Heart left ventricle (tissue), 13 donors: ENCODE measurements at regions not wholly inside any gene's neighbourhood (a gene's known extent, or its start where the extent isn't known, plus 50 kb on each side); places are given as distances from the start of the nearest gene placed in this dataset.

ENCODE experiments used
- CTCF ChIP-seq, 12 donors: fragments of 200-600 bp; sonication (generic) in 4 of 12; IDR thresholded peaks; one replicate each; pipeline versions ENCODE4 v1.5.0 to v1.8.0; 2018 to 2022; ENCODE audit warnings: antibody characterized with exemption in 12 of 12, mild to moderate bottlenecking in 5 of 12
- POLR2A ChIP-seq, 2 donors: fragments of 450-650 bp; IDR thresholded peaks; one replicate each; pipeline ENCODE4 v1.6.1; 2017; ENCODE audit warnings: antibody characterized with exemption in 2 of 2, mild to moderate bottlenecking in 2 of 2, moderate library complexity in 2 of 2
- donor health status: ischemic (EF 13 %, LVEDD 7.1; RV severe dilation, severe dysfunction).
- donor health status: DM: no; HTN: yes; CAD: no.
- donor health status: DM: no; HTN: no; CAD: no.
- donor health status: ischemic (EF 25% LVEDD 6.9; RV normal size, moderate dysfunction).
- donor health status: ischemic (EF 25% LVEDD 5.7; RV mildly dilated, moderate dysfunction).
- donor health status: ischemic (EF 35%, LVEDD 5.7; RV mildly dilated, moderate dysfunction).
- donor health status: nonischemic (EF 11% LVEDD 7.7; RV severe dilation, severe dysfunction).
- donor health status: DM: yes; HTN: yes; CAD: no.
- donor health status: PGD.
- donor health status: ischemic (EF 29% LVEDD 5.4; RV normal size, mild dysfunction).
- donor health status: nonischemic (EF 23%, LVEDD 6.1; RV moderate dilation, normal function).

GRCh38 chr7:114108510-114108909 is 189.7 kb upstream of the PPP1R3A start:
- TF ChIP-seq CTCF (IDR thresholded peaks at IDR 0.05) (no peak), POLR2A (IDR thresholded peaks at IDR 0.05) (no peak)
